GM12891 (cell line): ENCODE measurements at regions not wholly inside any gene's neighbourhood (a gene's known extent, or its start where the extent isn't known, plus 50 kb on each side); places are given as distances from the start of the nearest gene placed in this dataset.

Experiments
- PAX5 ChIP-seq: IDR thresholded peaks from 2 replicates; pipeline ENCODE4 v1.6.1; 2011; ENCODE audit warnings: low read length, moderate library complexity, mild to moderate bottlenecking; ENCODE audit not compliant: insufficient read depth, severe bottlenecking
- POLR2A ChIP-seq: IDR thresholded peaks from 2 replicates; pipeline ENCODE4 v1.6.1; 2011; ENCODE audit warnings: low read depth, low read length, control low read depth
- POLR2AphosphoS5 ChIP-seq: IDR thresholded peaks from 2 replicates; pipeline ENCODE4 v1.6.1; 2011; ENCODE audit warnings: low read depth, low read length, control low read depth
- POU2F2 ChIP-seq: IDR thresholded peaks from 2 replicates; pipeline ENCODE4 v1.6.1; 2011; ENCODE audit warnings: low read depth, mild to moderate bottlenecking, control low read depth, low read length, moderate library complexity
- SPI1 ChIP-seq: IDR thresholded peaks from 2 replicates; pipeline ENCODE4 v1.6.1; 2011; ENCODE audit warnings: low read depth, low read length, control low read depth
- TAF1 ChIP-seq: IDR thresholded peaks from 2 replicates; pipeline ENCODE4 v1.6.1; 2011; ENCODE audit warnings: low read depth, low read length, control low read depth

DNA sequence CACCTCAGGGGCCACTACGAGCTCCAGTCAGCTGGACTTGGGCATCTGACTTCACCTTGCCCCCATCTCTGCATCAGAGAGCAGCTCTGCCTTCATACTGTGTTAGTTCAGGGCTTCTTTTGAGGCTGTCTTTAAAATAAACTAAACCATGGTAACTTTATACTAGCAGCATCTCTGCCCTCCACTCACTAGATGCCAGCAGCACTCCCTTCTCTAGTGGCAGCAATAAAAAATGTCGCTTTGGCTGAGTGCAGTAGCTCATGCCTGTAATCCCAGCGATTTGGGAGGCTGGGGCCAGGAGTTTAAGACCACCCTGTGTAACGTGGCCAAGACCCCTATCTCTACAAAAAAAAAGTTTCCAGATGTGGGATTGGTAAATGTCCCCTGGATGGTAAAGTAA, 584.4 kb downstream of the INHBA start:
- TF ChIP-seq POLR2AphosphoS5 (no peak), POLR2A (no peak), TAF1 (no peak), POU2F2 (no peak), SPI1 (no peak), PAX5 (no peak)
